Thyroid gland (tissue), 4 donors: ENCODE measurements at regions not wholly inside any gene's neighbourhood (a gene's known extent, or its start where the extent isn't known, plus 50 kb on each side); places are given as distances from the start of the nearest gene placed in this dataset.

Experiments
- CTCF ChIP-seq, 6 experiments: fragments of 200-600 bp in 3 of 6; fragments of 450-650 bp in 3 of 6; sonication (generic) in 3 of 6; IDR thresholded peaks; one replicate each; pipeline ENCODE4 v1.5.1; 2016 to 2019; ENCODE audit warnings: antibody characterized with exemption in 6 of 6, mild to moderate bottlenecking in 2 of 6, inconsistent platforms in 1 of 6, moderate library complexity in 1 of 6
- POLR2A ChIP-seq, 2 donors: fragments of 450-650 bp; IDR thresholded peaks; one replicate each; pipeline ENCODE4 v1.6.1; 2017; ENCODE audit warnings: antibody characterized with exemption in 2 of 2, mild to moderate bottlenecking in 2 of 2, moderate library complexity in 1 of 2

- no peak for TF ChIP-seq CTCF (IDR thresholded peaks at IDR 0.05)
- TF ChIP-seq POLR2A (IDR thresholded peaks at IDR 0.05) = no peak
Measured at GRCh38 chr9:84567805-84568204, 101.7 kb upstream of the NTRK2 start.
